Neuronal stem cell (in vitro differentiated cells): ENCODE measurements at regions not wholly inside any gene's neighbourhood (a gene's known extent, or its start where the extent isn't known, plus 50 kb on each side); places are given as distances from the start of the nearest gene placed in this dataset.

Experiments used
- DNase-seq: peaks from one replicate; pipeline ENCODE4 v3.0.0-alpha.2; 2013; ENCODE audit warnings: low spot score
- H2AFZ ChIP-seq: one replicate; pipeline ENCODE4 v1.6.1; 2013; ENCODE audit warnings: mild to moderate bottlenecking, low read length, inconsistent platforms
- H2AK5ac ChIP-seq: 2 replicates; pipeline ENCODE4 v1.6.1; 2013; ENCODE audit warnings: low read depth, mild to moderate bottlenecking, inconsistent platforms, low read length, moderate library complexity, mixed read lengths
- H2BK120ac ChIP-seq: 2 replicates; pipeline ENCODE4 v1.6.1; 2013; ENCODE audit warnings: low read depth, mild to moderate bottlenecking, inconsistent platforms, low read length, moderate library complexity, mixed read lengths
- H2BK12ac ChIP-seq: one replicate; pipeline ENCODE4 v1.6.1; 2013; ENCODE audit warnings: low read length, inconsistent platforms
- H2BK15ac ChIP-seq: 2 replicates; pipeline ENCODE4 v1.6.1; 2013; ENCODE audit warnings: mild to moderate bottlenecking, low read length, inconsistent platforms, mixed read lengths
- H2BK5ac ChIP-seq: one replicate; pipeline ENCODE4 v1.6.1; 2013; ENCODE audit warnings: inconsistent platforms, mild to moderate bottlenecking, low read length, moderate library complexity
- H3K14ac ChIP-seq: one replicate; pipeline ENCODE4 v1.6.1; 2013; ENCODE audit warnings: low read length, inconsistent platforms
- H3K18ac ChIP-seq: 2 replicates; pipeline ENCODE4 v1.6.1; 2013; ENCODE audit warnings: low read length, inconsistent platforms
- H3K23ac ChIP-seq: 2 replicates; pipeline ENCODE4 v1.6.1; 2013; ENCODE audit warnings: low read depth, mild to moderate bottlenecking, mixed read lengths, low read length, inconsistent platforms; ENCODE audit not compliant: poor library complexity
- H3K27ac ChIP-seq: replicated peaks from 3 replicates; pipeline ENCODE4 v1.5.1; 2013; ENCODE audit warnings: low read length, inconsistent platforms
- H3K27me3 ChIP-seq, 3 experiments: 2 replicates each; pipeline ENCODE4 v1.6.1; 2013; ENCODE audit warnings: low read length in 3 of 3, mild to moderate bottlenecking in 2 of 3, inconsistent platforms in 1 of 3, low read depth in 1 of 3, mixed read lengths in 1 of 3, moderate library complexity in 1 of 3; ENCODE audit not compliant: control insufficient read depth in 3 of 3, insufficient read depth in 3 of 3
- H3K36me3 ChIP-seq, 2 donors: replicated peaks in 1 of 2; 2 replicates each; pipeline ENCODE4 v1.6.1; 2013; ENCODE audit warnings: low read length in 2 of 2; ENCODE audit not compliant: control insufficient read depth in 2 of 2, insufficient read depth in 2 of 2
- H3K4ac ChIP-seq: 2 replicates; pipeline ENCODE4 v1.6.1; 2013; ENCODE audit warnings: inconsistent platforms, mild to moderate bottlenecking, low read length, moderate library complexity
- H3K4me1 ChIP-seq, 2 donors: 1 replicate in 1 of 2; 2 replicates in 1 of 2; pipeline ENCODE4 v1.6.1; 2013; ENCODE audit warnings: low read length in 2 of 2, low read depth in 1 of 2; ENCODE audit not compliant: control insufficient read depth in 2 of 2, insufficient read depth in 1 of 2
- H3K4me2 ChIP-seq: one replicate; pipeline ENCODE4 v1.6.1; 2013; ENCODE audit warnings: mild to moderate bottlenecking, low read length, inconsistent platforms; ENCODE audit not compliant: insufficient read depth, poor library complexity, severe bottlenecking
- H3K4me3 ChIP-seq, 2 donors: 2 replicates each; pipeline ENCODE4 v1.5.1; 2013; ENCODE audit warnings: low read length in 2 of 2, mild to moderate bottlenecking in 2 of 2, inconsistent platforms in 1 of 2, moderate library complexity in 1 of 2
- H3K79me1 ChIP-seq: one replicate; pipeline ENCODE4 v1.6.1; 2013; ENCODE audit warnings: low read depth, mild to moderate bottlenecking, inconsistent platforms, low read length, moderate library complexity
- H3K9ac ChIP-seq: one replicate; pipeline ENCODE4 v1.6.1; 2013; ENCODE audit warnings: mild to moderate bottlenecking, low read depth, low read length, inconsistent platforms; ENCODE audit not compliant: poor library complexity
- H3K9me3 ChIP-seq, 2 donors: replicated peaks in 1 of 2; 2 replicates each; pipeline versions ENCODE3 to v1.6.1; 2013; ENCODE audit warnings: low read length in 2 of 2, mild to moderate bottlenecking in 2 of 2, inconsistent platforms in 1 of 2, low read depth in 1 of 2, mixed read lengths in 1 of 2, moderate library complexity in 1 of 2; ENCODE audit not compliant: control insufficient read depth in 2 of 2, insufficient read depth in 1 of 2
- H4K8ac ChIP-seq: one replicate; pipeline ENCODE4 v1.6.1; 2013; ENCODE audit warnings: low read depth, mild to moderate bottlenecking, inconsistent platforms, low read length, moderate library complexity
- H4K91ac ChIP-seq: one replicate; pipeline ENCODE4 v1.6.1; 2013; ENCODE audit warnings: low read length, low read depth, mild to moderate bottlenecking, inconsistent platforms; ENCODE audit not compliant: poor library complexity
- WGBS, 2 donors: extraction: QIAGEN DNeasy Blood & Tissue Kit; methylation state at CpG; one replicate each; pipeline ENCODE4 v1.1.7; 2013; ENCODE audit warnings: missing lambda C conversion rate in 2 of 2, mixed read lengths in 1 of 2; ENCODE audit not compliant: insufficient read length in 2 of 2, insufficient replicate concordance in 1 of 2; ENCODE audit errors: extremely low coverage in 2 of 2; 5-methylcytosine and 5-hydroxymethylcytosine counted together

GRCh38 chr4:162803378-162803777 lies 363.3 kb downstream of the NAF1 start:
- Histone ChIP-seq H2BK12ac (no peak overlapping the region), H2BK5ac (no peak overlapping the region)

GRCh38 chr4:162797108-162797507 lies 369.6 kb downstream of the NAF1 start:
- Histone ChIP-seq H3K9ac (no peak overlapping the region), H3K4me1 (no peaks in the 10 kb centered on the region), H3K4me2 (no peak overlapping the region)

More at GRCh38 chr4:162803378-162803777, 363.3 kb downstream of the NAF1 start:
- no peak overlapping the region for H3K23ac ChIP-seq
- no peak overlapping the region for H2BK120ac ChIP-seq
- H3K27me3 ChIP-seq = no peaks in the 10 kb centered on the region
- H3K36me3 ChIP-seq = no peaks in the 10 kb centered on the region
- H3K27ac ChIP-seq = no peak overlapping the region
- no peak overlapping the region for H2AK5ac ChIP-seq
- H3K14ac ChIP-seq = no peak overlapping the region
- H4K8ac ChIP-seq = no peak overlapping the region
- H3K4ac ChIP-seq = no peak overlapping the region
- no peak overlapping the region for H2AFZ ChIP-seq
- H3K4me1 ChIP-seq = no peaks in the 10 kb centered on the region
- H3K4me2 ChIP-seq = no peak overlapping the region
- H3K18ac ChIP-seq = no peak overlapping the region
- no peaks in the 10 kb centered on the region for H3K79me1 ChIP-seq
- DNase-seq = no peak
- no peaks in the 10 kb centered on the region for H3K9me3 ChIP-seq
- no peak overlapping the region for H2BK15ac ChIP-seq
- H3K9ac ChIP-seq = no peak overlapping the region
- H4K91ac ChIP-seq = no peak overlapping the region
- H3K4me3 ChIP-seq = no peak overlapping the region

GRCh38 chr4:162793571-162793970 lies 373.1 kb downstream of the NAF1 start:
- WGBS, 2 donors = no CpG with 5 or more reads among the region's 2 CpGs
- H3K9me3 ChIP-seq = no peaks in the 10 kb centered on the region

More at GRCh38 chr4:162797108-162797507, 369.6 kb downstream of the NAF1 start:
- H3K14ac ChIP-seq = no peak overlapping the region
- no peak overlapping the region for H2BK5ac ChIP-seq
- H3K9me3 ChIP-seq = no peaks in the 10 kb centered on the region
- no peak overlapping the region for H2AFZ ChIP-seq
- H3K4me3 ChIP-seq = no peak overlapping the region
- no CpG with 5 or more reads among the region's 1 CpG for WGBS, 2 donors
- DNase-seq = no peak
- no peak overlapping the region for H3K23ac ChIP-seq
- H3K27me3 ChIP-seq = no peaks in the 10 kb centered on the region
- no peak overlapping the region for H3K18ac ChIP-seq
- no peak overlapping the region for H2BK15ac ChIP-seq
- no peak overlapping the region for H2BK120ac ChIP-seq
- H2AK5ac ChIP-seq = no peak overlapping the region
- H2BK12ac ChIP-seq = no peak overlapping the region
- H3K36me3 ChIP-seq = no peaks in the 10 kb centered on the region
- H4K8ac ChIP-seq = no peak overlapping the region
- no peaks in the 10 kb centered on the region for H3K79me1 ChIP-seq
- no peak overlapping the region for H3K4ac ChIP-seq
- H4K91ac ChIP-seq = no peak overlapping the region
- H3K27ac ChIP-seq = no peak overlapping the region

GRCh38 chr4:162793004-162793403 lies 373.7 kb downstream of the NAF1 start:
- no peak for DNase-seq
- no peak overlapping the region for H2AK5ac ChIP-seq
- no peak overlapping the region for H2BK15ac ChIP-seq
- no peaks in the 10 kb centered on the region for H3K4me1 ChIP-seq
- H4K91ac ChIP-seq = no peak overlapping the region
- H3K4ac ChIP-seq = no peak overlapping the region
- H3K23ac ChIP-seq = no peak overlapping the region
- H3K4me3 ChIP-seq = no peak overlapping the region
- no peak overlapping the region for H2BK5ac ChIP-seq
- H4K8ac ChIP-seq = no peak overlapping the region
- H3K79me1 ChIP-seq = no peaks in the 10 kb centered on the region
- no peak overlapping the region for H3K14ac ChIP-seq
- H3K27me3 ChIP-seq = no peaks in the 10 kb centered on the region
- H3K18ac ChIP-seq = no peak overlapping the region
- H3K9me3 ChIP-seq = no peaks in the 10 kb centered on the region
- no peak overlapping the region for H2AFZ ChIP-seq
- H3K9ac ChIP-seq = no peak overlapping the region
- no peak overlapping the region for H2BK120ac ChIP-seq
- no CpG with 5 or more reads among the region's 2 CpGs for WGBS, 2 donors
- H2BK12ac ChIP-seq = no peak overlapping the region
- no peak overlapping the region for H3K27ac ChIP-seq
- H3K4me2 ChIP-seq = no peak overlapping the region
- H3K36me3 ChIP-seq = no peaks in the 10 kb centered on the region

More at GRCh38 chr4:162793571-162793970, 373.1 kb downstream of the NAF1 start:
- H3K23ac ChIP-seq = no peak overlapping the region
- no peak overlapping the region for H3K4ac ChIP-seq
- DNase-seq = no peak
- no peak overlapping the region for H2BK12ac ChIP-seq
- no peak overlapping the region for H3K18ac ChIP-seq
- H3K79me1 ChIP-seq = no peaks in the 10 kb centered on the region
- no peak overlapping the region for H4K91ac ChIP-seq
- H2BK15ac ChIP-seq = no peak overlapping the region
- H3K27me3 ChIP-seq = no peaks in the 10 kb centered on the region
- H2AK5ac ChIP-seq = no peak overlapping the region
- H3K36me3 ChIP-seq = no peaks in the 10 kb centered on the region
- no peak overlapping the region for H3K14ac ChIP-seq
- H3K4me3 ChIP-seq = no peak overlapping the region
- no peak overlapping the region for H2BK120ac ChIP-seq
- H2BK5ac ChIP-seq = no peak overlapping the region
- no peak overlapping the region for H3K4me2 ChIP-seq
- no peak overlapping the region for H3K27ac ChIP-seq
- no peak overlapping the region for H2AFZ ChIP-seq
- no peaks in the 10 kb centered on the region for H3K4me1 ChIP-seq
- no peak overlapping the region for H4K8ac ChIP-seq
- H3K9ac ChIP-seq = no peak overlapping the region
